ENCODE measurements at regions not wholly inside any gene's neighbourhood (a gene's known extent, or its start where the extent isn't known, plus 50 kb on each side); places are given as distances from the start of the nearest gene placed in this dataset.

GRCh38 chr3:163779396-163780344 is 1298.6 kb downstream of the SI start:
- FAIRE-seq: no peak
- no peaks in the 10 kb centered on the region for H3K36me3 ChIP-seq (ENCODE audit: control insufficient read depth, insufficient read depth, low read length)
- TF ChIP-seq, protein P1, sequence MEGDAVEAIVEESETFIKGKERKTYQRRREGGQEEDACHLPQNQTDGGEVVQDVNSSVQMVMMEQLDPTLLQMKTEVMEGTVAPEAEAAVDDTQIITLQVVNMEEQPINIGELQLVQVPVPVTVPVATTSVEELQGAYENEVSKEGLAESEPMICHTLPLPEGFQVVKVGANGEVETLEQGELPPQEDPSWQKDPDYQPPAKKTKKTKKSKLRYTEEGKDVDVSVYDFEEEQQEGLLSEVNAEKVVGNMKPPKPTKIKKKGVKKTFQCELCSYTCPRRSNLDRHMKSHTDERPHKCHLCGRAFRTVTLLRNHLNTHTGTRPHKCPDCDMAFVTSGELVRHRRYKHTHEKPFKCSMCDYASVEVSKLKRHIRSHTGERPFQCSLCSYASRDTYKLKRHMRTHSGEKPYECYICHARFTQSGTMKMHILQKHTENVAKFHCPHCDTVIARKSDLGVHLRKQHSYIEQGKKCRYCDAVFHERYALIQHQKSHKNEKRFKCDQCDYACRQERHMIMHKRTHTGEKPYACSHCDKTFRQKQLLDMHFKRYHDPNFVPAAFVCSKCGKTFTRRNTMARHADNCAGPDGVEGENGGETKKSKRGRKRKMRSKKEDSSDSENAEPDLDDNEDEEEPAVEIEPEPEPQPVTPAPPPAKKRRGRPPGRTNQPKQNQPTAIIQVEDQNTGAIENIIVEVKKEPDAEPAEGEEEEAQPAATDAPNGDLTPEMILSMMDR (IDR thresholded peaks at IDR 0.05; ENCODE audit: insufficient read depth, low read length, severe bottlenecking): no peak
- no peaks in the 10 kb centered on the region for H3K27me3 ChIP-seq (ENCODE audit: control insufficient read depth, insufficient read depth, low read length)
- no peak overlapping the region for H3K4me3 ChIP-seq (ENCODE audit: low read depth, low read length)
- no peak for DNase-seq (ENCODE audit: low read depth)

DNA sequence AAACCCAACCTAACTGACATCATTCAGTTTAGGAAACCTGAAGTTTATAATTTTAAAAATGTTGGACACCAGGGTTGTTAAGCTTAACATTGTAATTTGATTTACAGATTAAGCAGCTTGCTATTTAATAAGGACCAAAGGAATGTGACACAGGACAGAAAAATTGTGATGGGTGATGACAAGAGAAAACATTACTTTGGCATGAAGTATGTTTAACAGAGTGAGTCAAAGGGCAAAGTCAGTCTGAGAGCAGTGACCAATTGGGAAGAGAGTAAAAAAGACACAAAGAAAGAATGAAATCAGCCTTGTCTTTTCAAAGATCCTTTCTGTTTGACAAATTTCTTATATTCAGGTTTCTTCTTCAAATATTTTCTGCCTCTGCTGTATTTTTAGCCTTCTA is 1301.6 kb downstream of the SI start:
- no peak overlapping the region for H3K4me3 ChIP-seq (ENCODE audit: low read depth, low read length)
- H3K27me3 ChIP-seq (ENCODE audit: control insufficient read depth, insufficient read depth, low read length): no peaks in the 10 kb centered on the region
- TF ChIP-seq, protein P1 (IDR thresholded peaks at IDR 0.05; ENCODE audit: insufficient read depth, low read length, severe bottlenecking): no peak
- no peak for FAIRE-seq
- H3K36me3 ChIP-seq (ENCODE audit: control insufficient read depth, insufficient read depth, low read length): no peaks in the 10 kb centered on the region
- no peak for DNase-seq (ENCODE audit: low read depth)

- no peak for FAIRE-seq
These were observed 1305.2 kb downstream of the SI start for GRCh38 chr3:163773136-163773535.

DNA sequence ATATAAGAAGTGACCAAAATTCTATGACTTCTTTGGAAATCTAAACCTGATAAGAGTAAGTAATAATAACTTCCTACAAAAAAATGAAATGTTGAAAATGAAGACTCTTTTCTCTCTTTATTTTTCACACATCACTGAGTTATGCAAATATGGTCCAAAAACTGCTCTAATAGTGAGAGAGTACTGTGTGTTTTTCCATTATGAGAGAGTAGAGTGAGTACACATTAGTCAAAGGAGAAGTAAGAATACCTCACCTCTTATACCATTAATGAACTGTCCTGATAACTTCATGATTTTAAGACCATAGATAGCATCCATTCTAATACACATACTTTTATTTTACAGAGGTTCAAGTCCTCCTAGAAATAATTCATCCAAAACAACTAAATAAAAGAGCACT is 1310.2 kb downstream of the SI start:
- Histone ChIP-seq H3K36me3 (ENCODE audit: control insufficient read depth, insufficient read depth, low read length) (no peaks in the 10 kb centered on the region), H3K4me3 (ENCODE audit: low read depth, low read length) (no peak overlapping the region), H3K27me3 (ENCODE audit: control insufficient read depth, insufficient read depth, low read length) (no peaks in the 10 kb centered on the region)
- no peak for FAIRE-seq
- no peak for DNase-seq (ENCODE audit: low read depth)
- TF ChIP-seq, protein P1 (IDR thresholded peaks at IDR 0.05; ENCODE audit: insufficient read depth, low read length, severe bottlenecking): no peak

More at GRCh38 chr3:163773136-163773535, 1305.2 kb downstream of the SI start:
- H3K27me3 ChIP-seq (ENCODE audit: control insufficient read depth, insufficient read depth, low read length): no peaks in the 10 kb centered on the region
- DNase-seq (ENCODE audit: low read depth): peak; percentile 51
- TF ChIP-seq, protein P1 (IDR thresholded peaks at IDR 0.05; ENCODE audit: insufficient read depth, low read length, severe bottlenecking): no peak
- H3K36me3 ChIP-seq (ENCODE audit: control insufficient read depth, insufficient read depth, low read length): no peaks in the 10 kb centered on the region
- no peak overlapping the region for H3K4me3 ChIP-seq (ENCODE audit: low read depth, low read length)

DNA sequence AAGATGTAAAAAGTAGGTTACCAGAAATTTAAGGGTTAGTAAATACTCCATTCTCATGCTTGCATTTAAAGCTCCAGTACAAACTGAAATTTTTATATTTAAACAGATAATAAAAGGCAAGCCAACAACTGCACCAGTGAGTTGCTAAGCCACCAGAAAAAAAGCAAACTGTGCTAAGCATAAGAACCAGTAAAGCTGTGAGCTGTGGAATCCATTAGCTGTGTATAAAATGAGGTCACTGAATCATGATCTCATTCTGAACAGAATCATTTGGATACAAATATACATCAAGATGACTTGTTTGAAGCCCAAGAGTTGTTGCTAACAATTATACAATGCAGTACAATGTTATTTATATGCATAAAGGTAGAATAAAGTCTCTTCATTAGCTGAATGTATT is 1312.2 kb downstream of the SI start:
- Histone ChIP-seq H3K27me3 (ENCODE audit: control insufficient read depth, insufficient read depth, low read length) (no peaks in the 10 kb centered on the region), H3K4me3 (ENCODE audit: low read depth, low read length) (no peak overlapping the region), H3K36me3 (ENCODE audit: control insufficient read depth, insufficient read depth, low read length) (no peaks in the 10 kb centered on the region)
- FAIRE-seq: no peak
- TF ChIP-seq, protein P1 (IDR thresholded peaks at IDR 0.05; ENCODE audit: insufficient read depth, low read length, severe bottlenecking): no peak
- no peak for DNase-seq (ENCODE audit: low read depth)
